HCT116 (cell line): ENCODE measurements at regions not wholly inside any gene's neighbourhood (a gene's known extent, or its start where the extent isn't known, plus 50 kb on each side); places are given as distances from the start of the nearest gene placed in this dataset.

Experiments used
- ATAC-seq: fragments of 200-7000 bp; cut with Tn5 transposase; 2 replicates; pipeline ENCODE4 v1.9.1; 2020; ENCODE audit warnings: mild to moderate bottlenecking, moderate library complexity
- BruUV-seq: library from RNA; stranded (reverse); fragments of 400-500 nt; replicated peaks from 2 replicates; lab custom pipeline; 2021; lab: Mats Ljungman, UMichigan
- CTCF ChIA-PET: fragments of 300-600 bp; sonication (Branson Sonifier 250); formaldehyde crosslinking; loops from one replicate; lab custom pipeline; 2021; ENCODE audit warnings: antibody characterized with exemption; lab: Charles Lee
- POLR2A ChIA-PET: fragments of 300-600, 350-600 bp; sonication (Branson Sonifier 250); formaldehyde crosslinking; loops from one replicate; lab custom pipeline; 2021; ENCODE audit warnings: antibody characterized with exemption; lab: Charles Lee
- RAD21 ChIA-PET, 2 experiments: fragments of 300-600 bp; sonication (Branson Sonifier 250); formaldehyde crosslinking; loops; one replicate each; lab custom pipeline; 2023; ENCODE audit warnings: low total read pairs in 2 of 2; ENCODE audit not compliant: uncharacterized antibody in 2 of 2, unreplicated experiment in 2 of 2, low non-redundant PET in 1 of 2; lab: Charles Lee
- DNase-seq: peaks from one replicate; pipeline ENCODE4 v3.0.0-alpha.2; 2010; ENCODE audit warnings: low read depth, low spot score
- H2AFZ ChIP-seq: fragments of 200-600 bp; shearing (Covaris generic), sonication (generic); 2 replicates; pipeline ENCODE4 v1.6.1; 2017; ENCODE audit warnings: low read depth, mixed run types, mixed read lengths, antibody characterized with exemption, low read length; ENCODE audit not compliant: poor library complexity, severe bottlenecking
- H3K27ac ChIP-seq: 2 replicates; pipeline ENCODE4 v1.5.1; 2012; ENCODE audit warnings: low read depth, low read length
- H3K27me3 ChIP-seq: fragments of 200-600 bp; sonication (generic); 2 replicates; pipeline ENCODE4 v1.6.1; 2016; ENCODE audit warnings: mixed run types, low read length, mixed read lengths; ENCODE audit not compliant: insufficient read depth
- H3K36me3 ChIP-seq, 2 experiments: fragments of 200-500 bp in 1 of 2; fragments of 200-600 bp in 1 of 2; sonication (Bioruptor generic) in 1 of 2; sonication (generic) in 1 of 2; 2 replicates each; pipeline versions ENCODE4 v1.5.1 to v1.6.1; 2014 to 2016; ENCODE audit warnings: low read length in 2 of 2, inconsistent platforms in 1 of 2, mixed read lengths in 1 of 2, mixed run types in 1 of 2; ENCODE audit not compliant: insufficient read depth in 2 of 2, control insufficient read depth in 1 of 2
- H3K4me1 ChIP-seq, 2 experiments: fragments of 200-600 bp in 1 of 2; sonication (generic) in 1 of 2; 2 replicates each; pipeline versions ENCODE4 v1.5.1 to v1.6.1; 2012 to 2017; ENCODE audit warnings: low read length in 2 of 2, inconsistent platforms in 1 of 2, mild to moderate bottlenecking in 1 of 2, mixed read lengths in 1 of 2, mixed run types in 1 of 2, moderate library complexity in 1 of 2; ENCODE audit not compliant: insufficient read depth in 2 of 2, control insufficient read depth in 1 of 2
- H3K4me2 ChIP-seq: fragments of 200-600 bp; sonication (generic); 2 replicates; pipeline ENCODE4 v1.6.1; 2017; ENCODE audit warnings: mixed run types, low read length, mixed read lengths
- H3K4me3 ChIP-seq, 2 experiments: fragments of 200-600 bp in 1 of 2; sonication (generic) in 1 of 2; replicated peaks in 1 of 2; 2 replicates each; pipeline ENCODE4 v1.5.1; 2011 to 2016; ENCODE audit warnings: low read length in 2 of 2, control low read depth in 1 of 2, low read depth in 1 of 2, mild to moderate bottlenecking in 1 of 2, mixed read lengths in 1 of 2, mixed run types in 1 of 2
- H3K79me2 ChIP-seq: fragments of 200-600 bp; sonication (generic); 2 replicates; pipeline ENCODE4 v1.6.1; 2017; ENCODE audit warnings: mild to moderate bottlenecking, mixed run types, low read length, moderate library complexity, mixed read lengths; ENCODE audit not compliant: insufficient read depth
- H3K9ac ChIP-seq: fragments of 200-600 bp; sonication (generic); 2 replicates; pipeline ENCODE4 v1.6.1; 2016; ENCODE audit warnings: low read length, mixed read lengths
- H3K9me2 ChIP-seq: fragments of 200-600 bp; sonication (generic), shearing (Covaris generic); 2 replicates; pipeline ENCODE4 v1.6.1; 2017; ENCODE audit warnings: mixed run types, mild to moderate bottlenecking, moderate library complexity; ENCODE audit not compliant: insufficient read depth
- H3K9me3 ChIP-seq, 2 experiments: fragments of 200-500 bp in 1 of 2; fragments of 200-600 bp in 1 of 2; sonication (Bioruptor generic) in 1 of 2; sonication (generic) in 1 of 2; 2 replicates each; pipeline ENCODE4 v1.6.1; 2014 to 2017; ENCODE audit warnings: low read length in 2 of 2, mixed read lengths in 2 of 2, inconsistent platforms in 1 of 2, low read depth in 1 of 2, mild to moderate bottlenecking in 1 of 2, mixed run types in 1 of 2, moderate library complexity in 1 of 2; ENCODE audit not compliant: control insufficient read depth in 1 of 2, insufficient read depth in 1 of 2
- H4K20me1 ChIP-seq: fragments of 200-600 bp; sonication (generic), shearing (Covaris generic); 2 replicates; pipeline ENCODE4 v1.6.1; 2017; ENCODE audit warnings: mixed run types, mild to moderate bottlenecking, moderate library complexity; ENCODE audit not compliant: insufficient read depth
- CEBPB ChIP-seq: IDR thresholded peaks from 2 replicates; pipeline ENCODE4 v1.6.1; 2012; ENCODE audit warnings: low read depth
- CTCF ChIP-seq, 3 experiments: fragments of 200-600 bp in 1 of 3; sonication (generic) in 1 of 3; IDR thresholded peaks in 2 of 3; conservative IDR thresholded peaks in 1 of 3; 2 replicates each; pipeline ENCODE4 v1.5.1; 2012 to 2017; ENCODE audit warnings: low read depth in 2 of 3, low read length in 2 of 3, antibody characterized with exemption in 1 of 3, borderline replicate concordance in 1 of 3, control low read depth in 1 of 3, mild to moderate bottlenecking in 1 of 3, mixed read lengths in 1 of 3, mixed run types in 1 of 3, moderate library complexity in 1 of 3; ENCODE audit not compliant: insufficient read depth in 1 of 3
- ELF1 ChIP-seq: IDR thresholded peaks from 2 replicates; pipeline ENCODE4 v1.6.1; 2012; ENCODE audit warnings: low read depth, borderline replicate concordance
- JUND ChIP-seq: IDR thresholded peaks from 2 replicates; pipeline ENCODE4 v1.6.1; 2012
- REST ChIP-seq: IDR thresholded peaks from 2 replicates; pipeline ENCODE4 v1.6.1; 2012; ENCODE audit warnings: low read depth
- SRF ChIP-seq: IDR thresholded peaks from 2 replicates; pipeline ENCODE4 v1.6.1; 2012; ENCODE audit warnings: low read depth
- ZNF274 ChIP-seq: fragments of 200-500 bp; sonication (Bioruptor generic); IDR thresholded peaks from 2 replicates; pipeline ENCODE4 v1.6.1; 2014; ENCODE audit warnings: mild to moderate bottlenecking, low read depth, low read length, inconsistent platforms
- intact Hi-C: fragments of 100-400 bp; cut with micrococcal nuclease; formaldehyde crosslinking; loops from 2 replicates; pipeline ENCODE4 v1.10.0; 2022

GRCh38 chr12:87704374-87704773 lies 324.8 kb downstream of the C12orf50 start:
- Histone ChIP-seq H3K27ac (no peak overlapping the region), H3K9ac (no peak overlapping the region), H3K4me1 (no peaks in the 10 kb centered on the region), H4K20me1 (no peaks in the 10 kb centered on the region), H3K9me2 (no peaks in the 10 kb centered on the region), H3K27me3 (no peaks in the 10 kb centered on the region), H2AFZ (no peak overlapping the region), H3K79me2 (no peaks in the 10 kb centered on the region), H3K9me3 (no peaks in the 10 kb centered on the region), H3K4me2 (no peak overlapping the region), H3K36me3 (no peaks in the 10 kb centered on the region), H3K4me3 (no peak overlapping the region)
- TF ChIP-seq SRF (no peak), REST (no peak), ELF1 (no peak), CTCF (IDR thresholded peaks at IDR 0.05 in 2 of 3, conservative IDR thresholded peaks at IDR 0.05 in 1 of 3; ENCODE audit: borderline replicate concordance in 1 of 3, insufficient read depth in 1 of 3, low read depth in 2 of 3, low read length in 2 of 3) (no peak), CEBPB (no peak), JUND (no peak), ZNF274 (no peak)
- ATAC-seq (no peak), DNase-seq (no peak)
- ChIA-PET POLR2A (no interaction called here), RAD21 (no interaction called here), CTCF (no interaction called here)
- BruUV-seq: no TSS peak
- intact Hi-C loops: no loop called here
